ENCODE measurements at regions not wholly inside any gene's neighbourhood (a gene's known extent, or its start where the extent isn't known, plus 50 kb on each side); places are given as distances from the start of the nearest gene placed in this dataset.

GRCh38 chrY:19042984-19043442 is 269.5 kb upstream of the HSFY2 start:
- TF ChIP-seq CTCF (IDR thresholded peaks at IDR 0.05) (no peak), POLR2A (IDR thresholded peaks at IDR 0.05) (no peak)
